Activated CD4-positive, alpha-beta T cell treated with anti-CD3 and anti-CD28 coated beads, Interleukin-2, amount 50 U/mL, for 24 hours (primary cell): ENCODE measurements at regions not wholly inside any gene's neighbourhood (a gene's known extent, or its start where the extent isn't known, plus 50 kb on each side); places are given as distances from the start of the nearest gene placed in this dataset.

Experiments
- DNase-seq, 2 donors: peaks; one replicate each; pipeline ENCODE4 v3.0.0-alpha.2; 2020; ENCODE audit warnings: low read depth in 1 of 2, low spot score in 1 of 2

- DNase-seq = no peak
Measured at GRCh38 chr4:112889619-112890527, 159.6 kb upstream of the ANK2 start.

GRCh38 chr4:112894480-112894879 is 155.0 kb upstream of the ANK2 start:
- DNase-seq = no peak

- no peak for DNase-seq
Measured at GRCh38 chr4:112894951-112895350, 154.5 kb upstream of the ANK2 start.

GRCh38 chr4:112895811-112896608 is 153.4 kb upstream of the ANK2 start:
- DNase-seq = no peak

GRCh38 chr4:112896609-112897190 is 152.8 kb upstream of the ANK2 start:
- DNase-seq = no peak

GRCh38 chr4:112897543-112897942 is 151.9 kb upstream of the ANK2 start:
- DNase-seq = no peak

- no peak for DNase-seq
Measured at GRCh38 chr4:112898357-112899141, 150.9 kb upstream of the ANK2 start.

- DNase-seq = no peak
Measured at GRCh38 chr4:112900416-112900815, 149.0 kb upstream of the ANK2 start.

- no peak for DNase-seq
Measured at GRCh38 chr4:112901962-112902411, 147.5 kb upstream of the ANK2 start.

- no peak for DNase-seq
Measured at GRCh38 chr4:112905728-112906127, 143.7 kb upstream of the ANK2 start.

- DNase-seq = no peak
Measured at GRCh38 chr4:112908511-112908910, 140.9 kb upstream of the ANK2 start.

- no peak for DNase-seq
Measured at GRCh38 chr4:112910109-112910736, 139.2 kb upstream of the ANK2 start.

GRCh38 chr4:112916868-112917267 is 132.6 kb upstream of the ANK2 start:
- no peak for DNase-seq

- DNase-seq = no peak
Measured at GRCh38 chr4:112923516-112923915, 125.9 kb upstream of the ANK2 start.

GRCh38 chr4:112926819-112927218 is 122.6 kb upstream of the ANK2 start:
- no peak for DNase-seq

- no peak for DNase-seq
Measured at GRCh38 chr4:112927544-112927943, 121.9 kb upstream of the ANK2 start.

- DNase-seq = no peak
Measured at GRCh38 chr4:112931001-112931400, 118.5 kb upstream of the ANK2 start.

GRCh38 chr4:112933790-112934189 is 115.7 kb upstream of the ANK2 start:
- DNase-seq = no peak

- no peak for DNase-seq
Measured at GRCh38 chr4:112938461-112939058, 110.9 kb upstream of the ANK2 start.

- DNase-seq = no peak
Measured at GRCh38 chr4:112939901-112940300, 109.6 kb upstream of the ANK2 start.
